Natural killer cell (primary cell): ENCODE measurements at regions not wholly inside any gene's neighbourhood (a gene's known extent, or its start where the extent isn't known, plus 50 kb on each side); places are given as distances from the start of the nearest gene placed in this dataset.

Source experiments
- ATAC-seq, 3 donors: fragments of 150-1000 bp in 2 of 3; fragments of 200-7000 bp in 1 of 3; cut with Tn5 transposase; 1 replicate in 1 of 3; 2 replicates in 2 of 3; pipeline ENCODE4 v1.10.0; 2021; ENCODE audit warnings: mild to moderate bottlenecking in 2 of 3, moderate library complexity in 2 of 3
- DNase-seq, 2 donors: peaks; one replicate each; pipeline versions ENCODE4 v3.0.0 to v3.0.0-alpha.2; 2013 to 2021; ENCODE audit warnings: mixed read lengths in 1 of 2
- H3K27ac ChIP-seq: one replicate; pipeline ENCODE4 v1.5.1; 2013; ENCODE audit warnings: mild to moderate bottlenecking, low read length
- H3K27me3 ChIP-seq: one replicate; pipeline ENCODE4 v1.6.1; 2013; ENCODE audit warnings: low read length; ENCODE audit not compliant: control insufficient read depth, insufficient read depth
- H3K36me3 ChIP-seq: one replicate; pipeline ENCODE4 v1.6.1; 2013; ENCODE audit warnings: low read length; ENCODE audit not compliant: control insufficient read depth, insufficient read depth
- H3K4me1 ChIP-seq: one replicate; pipeline ENCODE4 v1.6.1; 2013; ENCODE audit warnings: low read length; ENCODE audit not compliant: control insufficient read depth, insufficient read depth
- H3K4me3 ChIP-seq: one replicate; pipeline ENCODE4 v1.5.1; 2013; ENCODE audit warnings: low read length
- H3K9me3 ChIP-seq: one replicate; pipeline ENCODE4 v1.6.1; 2013; ENCODE audit warnings: low read length; ENCODE audit not compliant: control insufficient read depth, insufficient read depth
- H3K27ac Mint-ChIP-seq, 2 donors: one replicate each; pipeline ENCODE4 v1.8.0; 2022; ENCODE audit warnings: mild to moderate bottlenecking in 2 of 2, mixed read lengths in 2 of 2, moderate library complexity in 1 of 2
- H3K27me3 Mint-ChIP-seq, 2 donors: one replicate each; pipeline ENCODE4 v1.8.0; 2022; ENCODE audit warnings: low read depth in 2 of 2, mixed read lengths in 2 of 2
- H3K36me3 Mint-ChIP-seq: one replicate; pipeline ENCODE4 v1.8.0; 2022; ENCODE audit warnings: mixed read lengths
- H3K4me1 Mint-ChIP-seq, 2 donors: one replicate each; pipeline ENCODE4 v1.8.0; 2022; ENCODE audit warnings: mixed read lengths in 2 of 2
- H3K4me3 Mint-ChIP-seq: one replicate; pipeline ENCODE4 v1.8.0; 2022; ENCODE audit warnings: mild to moderate bottlenecking, moderate library complexity, mixed read lengths
- H3K9me3 Mint-ChIP-seq, 2 donors: one replicate each; pipeline ENCODE4 v1.8.0; 2022; ENCODE audit warnings: mixed read lengths in 2 of 2
- CTCF ChIP-seq: fragments of 200-600 bp; IDR thresholded peaks from one replicate; pipeline ENCODE4 v1.8.0; 2022; ENCODE audit warnings: antibody characterized with exemption
- WGBS: methylation state at CpG from one replicate; pipeline ENCODE4 v1.1.7; 2013; ENCODE audit warnings: missing lambda C conversion rate; ENCODE audit not compliant: insufficient coverage; 5-methylcytosine and 5-hydroxymethylcytosine counted together
- intact Hi-C: fragments of 100-400 bp; cut with micrococcal nuclease; formaldehyde crosslinking; loops from one replicate; pipeline ENCODE4 v1.14.2; 2022

GRCh38 chr14:56905282-56905681 is 95.0 kb upstream of the OTX2 start:
- no peaks in the 10 kb centered on the region for H3K4me1 Mint-ChIP-seq
- H3K27me3 Mint-ChIP-seq = peaks cover 0 to 7% of the 10 kb centered on the region in 2 donors

GRCh38 chr14:56903304-56903969 is 93.2 kb upstream of the OTX2 start:
- WGBS = 56% methylated on average over 5 of the region's 6 CpGs
- Mint-ChIP-seq H3K27me3 (peaks cover 6 to 7% of the 10 kb centered on the region in 2 donors), H3K4me1 (no peaks in the 10 kb centered on the region), H3K4me3 (no peak overlapping the region), H3K9me3 (peaks cover 0 to 9% of the 10 kb centered on the region in 2 donors), H3K27ac (no peak overlapping the region), H3K36me3 (no peaks in the 10 kb centered on the region)
- Histone ChIP-seq H3K4me3 (no peak overlapping the region), H3K27ac (no peak overlapping the region), H3K4me1 (no peaks in the 10 kb centered on the region), H3K9me3 (no peaks in the 10 kb centered on the region), H3K36me3 (no peaks in the 10 kb centered on the region), H3K27me3 (no peaks in the 10 kb centered on the region)
- no peak for ATAC-seq
- no peak for TF ChIP-seq CTCF
- intact Hi-C loops = no loop called here
- no peak for DNase-seq

More at GRCh38 chr14:56905282-56905681, 95.0 kb upstream of the OTX2 start:
- Histone ChIP-seq H3K9me3 (no peaks in the 10 kb centered on the region), H3K4me3 (no peak overlapping the region), H3K27ac (no peak overlapping the region), H3K36me3 (no peaks in the 10 kb centered on the region), H3K27me3 (no peaks in the 10 kb centered on the region), H3K4me1 (no peaks in the 10 kb centered on the region)
- H3K36me3 Mint-ChIP-seq = no peaks in the 10 kb centered on the region
- no peak for TF ChIP-seq CTCF
- DNase-seq (no peak), ATAC-seq (no peak)
- peaks cover 0 to 9% of the 10 kb centered on the region in 2 donors for H3K9me3 Mint-ChIP-seq
- H3K4me3 Mint-ChIP-seq = no peak overlapping the region
- H3K27ac Mint-ChIP-seq = no peak overlapping the region
- 43% methylated on average over 5 of the region's 5 CpGs for WGBS
- intact Hi-C loops = no loop called here

- H3K36me3 Mint-ChIP-seq = no peaks in the 10 kb centered on the region
- peaks cover 7 to 8% of the 10 kb centered on the region in 2 donors for H3K27me3 Mint-ChIP-seq
- Histone ChIP-seq H3K36me3 (no peaks in the 10 kb centered on the region), H3K4me3 (no peak overlapping the region), H3K27ac (no peak overlapping the region), H3K9me3 (no peaks in the 10 kb centered on the region), H3K4me1 (no peaks in the 10 kb centered on the region), H3K27me3 (no peaks in the 10 kb centered on the region)
- DNase-seq (no peak), ATAC-seq (no peak)
- no peak overlapping the region for H3K4me3 Mint-ChIP-seq
- no peaks in the 10 kb centered on the region for H3K4me1 Mint-ChIP-seq
- TF ChIP-seq CTCF = no peak
- 82% methylated on average over 6 of the region's 6 CpGs for WGBS
- H3K27ac Mint-ChIP-seq = no peak overlapping the region
- peaks cover 0 to 9% of the 10 kb centered on the region in 2 donors for H3K9me3 Mint-ChIP-seq
- intact Hi-C loops = no loop called here
Observed at GRCh38 chr14:56902385-56902784, 92.1 kb upstream of the OTX2 start.

GRCh38 chr14:56900726-56901125 is 90.4 kb upstream of the OTX2 start:
- TF ChIP-seq CTCF = no peak
- DNase-seq (no peak), ATAC-seq (no peak)
- Mint-ChIP-seq H3K9me3 (peaks cover 2 to 7% of the 10 kb centered on the region in 2 donors), H3K4me1 (no peaks in the 10 kb centered on the region), H3K27ac (no peak overlapping the region), H3K27me3 (peaks cover 8 to 10% of the 10 kb centered on the region in 2 donors), H3K4me3 (no peak overlapping the region), H3K36me3 (no peaks in the 10 kb centered on the region)
- Histone ChIP-seq H3K36me3 (no peaks in the 10 kb centered on the region), H3K27me3 (no peaks in the 10 kb centered on the region), H3K4me3 (no peak overlapping the region), H3K9me3 (no peaks in the 10 kb centered on the region), H3K4me1 (no peaks in the 10 kb centered on the region), H3K27ac (no peak overlapping the region)
- intact Hi-C loops = no loop called here
- 38% methylated on average over 4 of the region's 6 CpGs for WGBS
